ENCODE measurements at regions not wholly inside any gene's neighbourhood (a gene's known extent, or its start where the extent isn't known, plus 50 kb on each side); places are given as distances from the start of the nearest gene placed in this dataset.
"Not testable (repeated sequence)": the region's sequence is repeated elsewhere in the genome, so short reads cannot be mapped to it uniquely, and the experiment has no call there.

GRCh38 chr5:174560861-174561260 is 163.5 kb upstream of the MSX2 start:
- Histone ChIP-seq H3K27ac (ENCODE audit: low read depth, low read length) (no peak overlapping the region), H3K36me3 (ENCODE audit: insufficient read depth, low read length) (no peaks in the 10 kb centered on the region), H3K4me3 (ENCODE audit: low read length) (no peak overlapping the region), H3K27me3 (ENCODE audit: insufficient read depth, low read length, poor library complexity, severe bottlenecking) (no peaks in the 10 kb centered on the region), H3K9me3 (ENCODE audit: low read length) (no peaks in the 10 kb centered on the region), H3K4me1 (ENCODE audit: insufficient read depth, low read length) (no peaks in the 10 kb centered on the region)
- ChIA-PET POLR2A (no interaction called here), CTCF (no interaction called here)
- no peak overlapping the region for H3K27ac Mint-ChIP-seq
- H3K27me3 Mint-ChIP-seq: no peaks in the 10 kb centered on the region
- DNase-seq: no peak
- H3K4me1 Mint-ChIP-seq: no peaks in the 10 kb centered on the region
- H3K36me3 Mint-ChIP-seq: no peaks in the 10 kb centered on the region
- no peak overlapping the region for H3K4me3 Mint-ChIP-seq
- H3K9me3 Mint-ChIP-seq: peaks cover 0 to 5% (median 2%) of the 10 kb centered on the region in 5 donors

DNA sequence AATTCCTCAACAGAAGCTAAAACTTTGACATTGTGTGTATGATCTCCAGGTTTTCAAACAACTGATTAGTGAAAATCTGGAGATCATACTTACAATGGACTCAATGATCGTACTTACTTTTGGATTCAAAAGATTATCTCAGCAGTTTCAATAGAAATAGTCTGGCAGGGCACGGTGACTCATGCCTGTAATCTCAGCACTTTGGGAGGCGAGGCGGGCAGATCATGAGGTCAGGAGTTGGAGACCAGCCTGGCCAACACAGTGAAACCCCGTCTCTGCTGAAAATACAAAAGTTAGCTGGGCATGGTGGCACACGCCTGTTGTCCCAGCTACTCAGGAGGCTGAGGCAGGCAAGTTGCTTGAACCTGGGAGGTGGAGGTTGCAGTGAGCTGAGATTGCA is 161.3 kb upstream of the MSX2 start:
- POLR2A ChIA-PET; H3K27me3 Mint-ChIP-seq; H3K27me3 ChIP-seq (ENCODE audit: insufficient read depth, low read length, poor library complexity, severe bottlenecking); CTCF ChIA-PET; H3K36me3 Mint-ChIP-seq; H3K4me3 Mint-ChIP-seq; H3K36me3 ChIP-seq (ENCODE audit: insufficient read depth, low read length); H3K27ac ChIP-seq (ENCODE audit: low read depth, low read length); H3K27ac Mint-ChIP-seq; H3K9me3 ChIP-seq (ENCODE audit: low read length); H3K4me1 ChIP-seq (ENCODE audit: insufficient read depth, low read length); H3K4me1 Mint-ChIP-seq; H3K4me3 ChIP-seq (ENCODE audit: low read length); H3K9me3 Mint-ChIP-seq; DNase-seq: not testable (repeated sequence)

- Mint-ChIP-seq H3K4me3 (no peak overlapping the region), H3K27ac (no peak overlapping the region), H3K9me3 (peaks cover 0 to 8% (median 0%) of the 10 kb centered on the region in 5 donors), H3K27me3 (no peaks in the 10 kb centered on the region), H3K36me3 (no peaks in the 10 kb centered on the region), H3K4me1 (no peaks in the 10 kb centered on the region)
- H3K4me1 ChIP-seq (ENCODE audit: insufficient read depth, low read length): no peaks in the 10 kb centered on the region
- H3K9me3 ChIP-seq (ENCODE audit: low read length): no peaks in the 10 kb centered on the region
- no peak overlapping the region for H3K4me3 ChIP-seq (ENCODE audit: low read length)
- H3K36me3 ChIP-seq (ENCODE audit: insufficient read depth, low read length): no peaks in the 10 kb centered on the region
- ChIA-PET POLR2A (no interaction called here), CTCF (no interaction called here)
- DNase-seq: no peak
- H3K27me3 ChIP-seq (ENCODE audit: insufficient read depth, low read length, poor library complexity, severe bottlenecking): no peaks in the 10 kb centered on the region
- no peak overlapping the region for H3K27ac ChIP-seq (ENCODE audit: low read depth, low read length)
Measured at GRCh38 chr5:174563899-174564298, 160.5 kb upstream of the MSX2 start.

GRCh38 chr5:174567506-174568141 is 156.8 kb upstream of the MSX2 start:
- Mint-ChIP-seq H3K36me3 (no peaks in the 10 kb centered on the region), H3K4me3 (no peak overlapping the region), H3K9me3 (peaks cover 0 to 5% (median 3%) of the 10 kb centered on the region in 5 donors), H3K4me1 (no peaks in the 10 kb centered on the region), H3K27ac (no peak overlapping the region), H3K27me3 (peaks cover 0 to 1% of the 10 kb centered on the region in 2 donors)
- H3K27me3 ChIP-seq (ENCODE audit: insufficient read depth, low read length, poor library complexity, severe bottlenecking): no peaks in the 10 kb centered on the region
- H3K4me3 ChIP-seq (ENCODE audit: low read length): no peak overlapping the region
- ChIA-PET CTCF (no interaction called here), POLR2A (no interaction called here)
- no peak overlapping the region for H3K27ac ChIP-seq (ENCODE audit: low read depth, low read length)
- H3K36me3 ChIP-seq (ENCODE audit: insufficient read depth, low read length): no peaks in the 10 kb centered on the region
- H3K9me3 ChIP-seq (ENCODE audit: low read length): no peaks in the 10 kb centered on the region
- no peaks in the 10 kb centered on the region for H3K4me1 ChIP-seq (ENCODE audit: insufficient read depth, low read length)
- no peak for DNase-seq

DNA sequence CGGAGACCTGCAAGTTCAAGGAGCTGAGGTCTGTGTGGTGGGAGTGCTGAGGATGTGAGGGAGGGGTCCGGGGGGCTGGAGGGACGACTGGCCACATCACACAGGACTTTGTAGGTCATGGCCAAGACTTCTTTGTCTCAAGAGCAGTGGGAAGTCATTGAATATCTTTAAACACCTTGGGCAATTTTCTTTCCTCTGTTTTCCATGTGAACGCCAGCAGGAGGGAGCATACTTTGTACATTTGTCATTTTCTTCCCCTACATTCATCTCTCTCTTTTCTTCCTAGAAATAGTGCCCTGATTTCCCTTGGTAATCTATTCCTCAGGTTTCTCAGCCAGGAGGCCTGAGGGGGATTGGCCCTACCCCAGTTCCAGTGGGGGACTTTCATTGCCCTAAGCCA is 153.7 kb upstream of the MSX2 start:
- Mint-ChIP-seq H3K27ac (peak overlapping the region in 1 of 8 donors; percentile 74), H3K9me3 (peaks cover 0 to 5% (median 3%) of the 10 kb centered on the region in 5 donors), H3K27me3 (peaks cover 0 to 1% of the 10 kb centered on the region in 2 donors), H3K4me1 (no peaks in the 10 kb centered on the region), H3K4me3 (peak overlapping the region in 1 of 7 donors; percentile 84), H3K36me3 (no peaks in the 10 kb centered on the region)
- no peaks in the 10 kb centered on the region for H3K4me1 ChIP-seq (ENCODE audit: insufficient read depth, low read length)
- H3K27ac ChIP-seq (ENCODE audit: low read depth, low read length): no peak overlapping the region
- ChIA-PET CTCF (no interaction called here), POLR2A (no interaction called here)
- H3K36me3 ChIP-seq (ENCODE audit: insufficient read depth, low read length): no peaks in the 10 kb centered on the region
- no peak overlapping the region for H3K4me3 ChIP-seq (ENCODE audit: low read length)
- no peaks in the 10 kb centered on the region for H3K27me3 ChIP-seq (ENCODE audit: insufficient read depth, low read length, poor library complexity, severe bottlenecking)
- DNase-seq: no peak
- no peaks in the 10 kb centered on the region for H3K9me3 ChIP-seq (ENCODE audit: low read length)

DNA sequence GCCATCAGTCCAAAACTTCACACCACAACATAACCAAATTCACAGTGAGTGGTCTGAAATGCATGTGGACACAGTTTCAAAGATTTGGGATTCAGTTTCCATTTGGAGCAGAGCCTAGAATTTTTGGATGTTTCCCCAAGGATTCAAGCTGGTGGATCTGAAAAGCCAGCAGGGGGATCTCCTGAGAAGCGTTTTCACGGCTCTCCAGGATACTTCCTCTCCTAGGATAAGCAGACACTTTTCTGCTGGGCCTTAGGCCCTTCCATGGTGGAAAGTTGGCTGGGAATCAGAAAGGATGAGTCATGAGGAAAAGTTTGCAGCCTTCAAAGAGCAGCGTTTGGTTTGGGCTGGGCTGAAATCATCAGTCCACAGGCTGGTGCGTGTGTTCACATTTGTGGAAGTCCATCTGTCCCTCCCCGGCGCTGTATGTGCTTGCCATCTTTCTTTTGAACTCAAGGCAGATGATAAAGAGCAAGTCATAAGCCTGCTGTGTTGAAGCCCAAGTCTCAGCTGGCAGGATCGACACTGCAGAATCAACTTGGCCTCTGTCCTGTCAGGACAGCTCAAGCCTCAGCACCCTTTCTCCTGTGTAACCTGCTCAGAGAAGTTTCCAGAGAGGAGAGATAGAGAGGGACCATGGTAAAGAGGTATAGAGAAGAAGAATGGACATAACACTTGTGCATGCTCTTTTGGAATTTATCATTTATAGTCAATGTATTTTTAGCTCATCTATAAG is 152.6 kb upstream of the MSX2 start:
- H3K27me3 Mint-ChIP-seq: peaks cover 0 to 1% of the 10 kb centered on the region in 2 donors
- Histone ChIP-seq H3K27me3 (ENCODE audit: insufficient read depth, low read length, poor library complexity, severe bottlenecking) (no peaks in the 10 kb centered on the region), H3K27ac (ENCODE audit: low read depth, low read length) (no peak overlapping the region), H3K36me3 (ENCODE audit: insufficient read depth, low read length) (no peaks in the 10 kb centered on the region), H3K4me3 (ENCODE audit: low read length) (no peak overlapping the region), H3K4me1 (ENCODE audit: insufficient read depth, low read length) (no peaks in the 10 kb centered on the region), H3K9me3 (ENCODE audit: low read length) (no peaks in the 10 kb centered on the region)
- H3K9me3 Mint-ChIP-seq: peaks cover 0 to 5% (median 2%) of the 10 kb centered on the region in 5 donors
- H3K27ac Mint-ChIP-seq: no peak overlapping the region
- no peak for DNase-seq
- ChIA-PET CTCF (no interaction called here), POLR2A (no interaction called here)
- H3K4me1 Mint-ChIP-seq: no peaks in the 10 kb centered on the region
- no peaks in the 10 kb centered on the region for H3K36me3 Mint-ChIP-seq
- H3K4me3 Mint-ChIP-seq: no peak overlapping the region

- ChIA-PET CTCF (no interaction called here), POLR2A (no interaction called here)
- Histone ChIP-seq H3K36me3 (ENCODE audit: insufficient read depth, low read length) (no peaks in the 10 kb centered on the region), H3K4me3 (ENCODE audit: low read length) (no peak overlapping the region), H3K27ac (ENCODE audit: low read depth, low read length) (no peak overlapping the region), H3K27me3 (ENCODE audit: insufficient read depth, low read length, poor library complexity, severe bottlenecking) (no peaks in the 10 kb centered on the region), H3K4me1 (ENCODE audit: insufficient read depth, low read length) (no peaks in the 10 kb centered on the region), H3K9me3 (ENCODE audit: low read length) (no peaks in the 10 kb centered on the region)
- no peak overlapping the region for H3K27ac Mint-ChIP-seq
- no peaks in the 10 kb centered on the region for H3K36me3 Mint-ChIP-seq
- DNase-seq: no peak
- peaks cover 0 to 5% (median under 1%) of the 10 kb centered on the region in 5 donors for H3K9me3 Mint-ChIP-seq
- H3K4me3 Mint-ChIP-seq: no peak overlapping the region
- no peaks in the 10 kb centered on the region for H3K4me1 Mint-ChIP-seq
- H3K27me3 Mint-ChIP-seq: peaks cover 0 to 1% of the 10 kb centered on the region in 2 donors
Measured at GRCh38 chr5:174572591-174572990, 151.8 kb upstream of the MSX2 start.

- no peaks in the 10 kb centered on the region for H3K9me3 ChIP-seq (ENCODE audit: low read length)
- Mint-ChIP-seq H3K27me3 (peaks cover 0 to 1% of the 10 kb centered on the region in 2 donors), H3K9me3 (peaks cover 0 to 5% (median 0%) of the 10 kb centered on the region in 5 donors), H3K4me1 (no peaks in the 10 kb centered on the region), H3K27ac (no peak overlapping the region), H3K36me3 (no peaks in the 10 kb centered on the region), H3K4me3 (no peak overlapping the region)
- H3K4me3 ChIP-seq (ENCODE audit: low read length): no peak overlapping the region
- no peaks in the 10 kb centered on the region for H3K27me3 ChIP-seq (ENCODE audit: insufficient read depth, low read length, poor library complexity, severe bottlenecking)
- no peak for DNase-seq
- H3K4me1 ChIP-seq (ENCODE audit: insufficient read depth, low read length): no peaks in the 10 kb centered on the region
- H3K27ac ChIP-seq (ENCODE audit: low read depth, low read length): no peak overlapping the region
- ChIA-PET POLR2A (no interaction called here), CTCF (no interaction called here)
- no peaks in the 10 kb centered on the region for H3K36me3 ChIP-seq (ENCODE audit: insufficient read depth, low read length)
Measured at GRCh38 chr5:174573221-174573994, 151.0 kb upstream of the MSX2 start.
